Panc1 (cell line): ENCODE measurements at regions not wholly inside any gene's neighbourhood (a gene's known extent, or its start where the extent isn't known, plus 50 kb on each side); places are given as distances from the start of the nearest gene placed in this dataset.

ENCODE experiments used
- ATAC-seq: fragments of 200-7000 bp; cut with Tn5 transposase; 2 replicates; pipeline ENCODE4 v1.9.1; 2020; ENCODE audit warnings: mild to moderate bottlenecking, moderate library complexity
- BruUV-seq: library from RNA; stranded (reverse); fragments of 400-500 nt; replicated peaks from 2 replicates; lab custom pipeline; 2021; lab: Mats Ljungman, UMichigan
- CTCF ChIA-PET: fragments of 300-600 bp; sonication (Branson Sonifier 250); formaldehyde crosslinking; loops from one replicate; lab custom pipeline; 2022; ENCODE audit warnings: antibody characterized with exemption; lab: Charles Lee
- POLR2A ChIA-PET: fragments of 300-600 bp; sonication (Branson Sonifier 250); formaldehyde crosslinking; loops from one replicate; lab custom pipeline; 2022; ENCODE audit warnings: antibody characterized with exemption; lab: Charles Lee
- DNase-seq: peaks from one replicate; pipeline ENCODE4 v3.0.0-alpha.2; 2010; ENCODE audit warnings: low read depth, low spot score
- H3K27ac ChIP-seq: 2 replicates; pipeline ENCODE4 v1.5.1; 2011; ENCODE audit warnings: mild to moderate bottlenecking, low read length, inconsistent platforms
- H3K27me3 ChIP-seq: fragments of 200-500 bp; sonication (Bioruptor generic); 2 replicates; pipeline ENCODE4 v1.6.0; 2014; ENCODE audit warnings: low read length, inconsistent platforms; ENCODE audit not compliant: control insufficient read depth, insufficient read depth
- H3K36me3 ChIP-seq: fragments of 200-500 bp; sonication (Bioruptor generic); 2 replicates; pipeline ENCODE4 v1.5.1; 2014; ENCODE audit warnings: inconsistent platforms, mild to moderate bottlenecking, low read length, moderate library complexity; ENCODE audit not compliant: control insufficient read depth, insufficient read depth
- H3K4me1 ChIP-seq: 2 replicates; pipeline ENCODE4 v1.5.1; 2011; ENCODE audit warnings: inconsistent platforms, mild to moderate bottlenecking, low read length, moderate library complexity; ENCODE audit not compliant: control insufficient read depth, insufficient read depth
- H3K4me3 ChIP-seq, 2 experiments: 2 replicates each; pipeline ENCODE4 v1.5.1; 2011 to 2012; ENCODE audit warnings: low read depth in 2 of 2, low read length in 2 of 2, mild to moderate bottlenecking in 2 of 2, inconsistent platforms in 1 of 2, moderate library complexity in 1 of 2
- H3K9me3 ChIP-seq: fragments of 200-500 bp; sonication (Bioruptor generic); 2 replicates; pipeline ENCODE4 v1.5.1; 2014; ENCODE audit warnings: low read depth, mild to moderate bottlenecking, inconsistent platforms, low read length, moderate library complexity; ENCODE audit not compliant: control insufficient read depth, insufficient read depth
- POLR2AphosphoS5 ChIP-seq: IDR thresholded peaks from 2 replicates; pipeline ENCODE4 v1.6.1; 2012; ENCODE audit warnings: mild to moderate bottlenecking, low read depth, low read length, moderate library complexity
- SIN3A ChIP-seq: IDR thresholded peaks from 2 replicates; pipeline ENCODE4 v1.6.1; 2012; ENCODE audit warnings: low read depth, mild to moderate bottlenecking, low read length, moderate library complexity, borderline replicate concordance; ENCODE audit not compliant: insufficient read depth
- TCF7L2 ChIP-seq: IDR thresholded peaks from 2 replicates; pipeline ENCODE4 v1.6.1; 2011; ENCODE audit warnings: mild to moderate bottlenecking, low read depth, low read length, inconsistent platforms
- in situ Hi-C: cut with HindIII; loops from 2 replicates; pipeline ENCODE4 v1.10.0; 2016; ENCODE audit warnings: low sequenced_read_pairs, low pct_unique_long_range_greater_than_20kb
- intact Hi-C: fragments of 100-400 bp; cut with micrococcal nuclease; formaldehyde crosslinking; loops from one replicate; pipeline ENCODE4 v1.10.0; 2022; ENCODE audit not compliant: unreplicated experiment
- TF ChIP-seq, protein P1 (sequence below): fragments of 450-650 bp; IDR thresholded peaks from 2 replicates; pipeline ENCODE4 v1.5.1; 2017; ENCODE audit warnings: mild to moderate bottlenecking
- TF ChIP-seq, protein P2 (sequence below), 2 experiments: IDR thresholded peaks; 2 replicates each; pipeline ENCODE4 v1.6.1; 2011 to 2012; ENCODE audit warnings: low read depth in 2 of 2, control low read depth in 1 of 2, low read length in 1 of 2, mild to moderate bottlenecking in 1 of 2, moderate library complexity in 1 of 2; ENCODE audit not compliant: insufficient read depth in 1 of 2

DNA sequence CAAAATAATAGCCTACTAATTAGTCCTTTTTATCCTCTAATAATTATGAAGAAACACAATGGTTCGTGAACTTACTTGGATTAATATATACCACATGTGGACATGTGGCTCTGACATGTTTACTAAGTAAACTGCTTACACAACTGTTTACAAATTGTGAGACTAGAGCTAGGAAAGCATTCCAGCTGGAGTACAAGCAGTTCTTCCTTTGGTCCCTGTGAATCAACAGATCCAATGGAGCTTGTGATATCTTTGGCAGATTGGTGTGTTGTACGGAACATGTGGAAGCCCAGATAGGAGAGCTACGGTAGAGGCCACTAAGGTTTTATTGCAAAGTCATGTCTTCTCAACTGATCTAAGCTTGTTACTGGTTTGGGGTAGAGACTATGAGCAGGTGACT is 145.5 kb upstream of the SPRY2 start:
- intact Hi-C loops, result no loop called here
- BruUV-seq, result no TSS peak
- Histone ChIP-seq H3K4me3 (no peak overlapping the region), H3K4me1 (no peaks in the 10 kb centered on the region), H3K36me3 (no peaks in the 10 kb centered on the region), H3K9me3 (no peaks in the 10 kb centered on the region), H3K27me3 (no peaks in the 10 kb centered on the region), H3K27ac (no peak overlapping the region)
- no peak for DNase-seq
- CTCF ChIA-PET, result no interaction called here
- no peak for TF ChIP-seq POLR2AphosphoS5
- TF ChIP-seq TCF7L2, result no peak
- TF ChIP-seq, protein P1, sequence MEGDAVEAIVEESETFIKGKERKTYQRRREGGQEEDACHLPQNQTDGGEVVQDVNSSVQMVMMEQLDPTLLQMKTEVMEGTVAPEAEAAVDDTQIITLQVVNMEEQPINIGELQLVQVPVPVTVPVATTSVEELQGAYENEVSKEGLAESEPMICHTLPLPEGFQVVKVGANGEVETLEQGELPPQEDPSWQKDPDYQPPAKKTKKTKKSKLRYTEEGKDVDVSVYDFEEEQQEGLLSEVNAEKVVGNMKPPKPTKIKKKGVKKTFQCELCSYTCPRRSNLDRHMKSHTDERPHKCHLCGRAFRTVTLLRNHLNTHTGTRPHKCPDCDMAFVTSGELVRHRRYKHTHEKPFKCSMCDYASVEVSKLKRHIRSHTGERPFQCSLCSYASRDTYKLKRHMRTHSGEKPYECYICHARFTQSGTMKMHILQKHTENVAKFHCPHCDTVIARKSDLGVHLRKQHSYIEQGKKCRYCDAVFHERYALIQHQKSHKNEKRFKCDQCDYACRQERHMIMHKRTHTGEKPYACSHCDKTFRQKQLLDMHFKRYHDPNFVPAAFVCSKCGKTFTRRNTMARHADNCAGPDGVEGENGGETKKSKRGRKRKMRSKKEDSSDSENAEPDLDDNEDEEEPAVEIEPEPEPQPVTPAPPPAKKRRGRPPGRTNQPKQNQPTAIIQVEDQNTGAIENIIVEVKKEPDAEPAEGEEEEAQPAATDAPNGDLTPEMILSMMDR, result no peak
- TF ChIP-seq SIN3A, result no peak
- TF ChIP-seq, protein P2, sequence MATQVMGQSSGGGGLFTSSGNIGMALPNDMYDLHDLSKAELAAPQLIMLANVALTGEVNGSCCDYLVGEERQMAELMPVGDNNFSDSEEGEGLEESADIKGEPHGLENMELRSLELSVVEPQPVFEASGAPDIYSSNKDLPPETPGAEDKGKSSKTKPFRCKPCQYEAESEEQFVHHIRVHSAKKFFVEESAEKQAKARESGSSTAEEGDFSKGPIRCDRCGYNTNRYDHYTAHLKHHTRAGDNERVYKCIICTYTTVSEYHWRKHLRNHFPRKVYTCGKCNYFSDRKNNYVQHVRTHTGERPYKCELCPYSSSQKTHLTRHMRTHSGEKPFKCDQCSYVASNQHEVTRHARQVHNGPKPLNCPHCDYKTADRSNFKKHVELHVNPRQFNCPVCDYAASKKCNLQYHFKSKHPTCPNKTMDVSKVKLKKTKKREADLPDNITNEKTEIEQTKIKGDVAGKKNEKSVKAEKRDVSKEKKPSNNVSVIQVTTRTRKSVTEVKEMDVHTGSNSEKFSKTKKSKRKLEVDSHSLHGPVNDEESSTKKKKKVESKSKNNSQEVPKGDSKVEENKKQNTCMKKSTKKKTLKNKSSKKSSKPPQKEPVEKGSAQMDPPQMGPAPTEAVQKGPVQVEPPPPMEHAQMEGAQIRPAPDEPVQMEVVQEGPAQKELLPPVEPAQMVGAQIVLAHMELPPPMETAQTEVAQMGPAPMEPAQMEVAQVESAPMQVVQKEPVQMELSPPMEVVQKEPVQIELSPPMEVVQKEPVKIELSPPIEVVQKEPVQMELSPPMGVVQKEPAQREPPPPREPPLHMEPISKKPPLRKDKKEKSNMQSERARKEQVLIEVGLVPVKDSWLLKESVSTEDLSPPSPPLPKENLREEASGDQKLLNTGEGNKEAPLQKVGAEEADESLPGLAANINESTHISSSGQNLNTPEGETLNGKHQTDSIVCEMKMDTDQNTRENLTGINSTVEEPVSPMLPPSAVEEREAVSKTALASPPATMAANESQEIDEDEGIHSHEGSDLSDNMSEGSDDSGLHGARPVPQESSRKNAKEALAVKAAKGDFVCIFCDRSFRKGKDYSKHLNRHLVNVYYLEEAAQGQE (IDR thresholded peaks at IDR 0.05; ENCODE audit: insufficient read depth in 1 of 2, low read depth in 2 of 2, low read length in 1 of 2), result no peak
- no peak for ATAC-seq
- in situ Hi-C loops, result no loop called here
- POLR2A ChIA-PET, result interaction anchor here (0.5 kb wide), 1 partner anchor 47 kb away, joined by 4 read pairs; no protein-coding TSS in a partner anchor

DNA sequence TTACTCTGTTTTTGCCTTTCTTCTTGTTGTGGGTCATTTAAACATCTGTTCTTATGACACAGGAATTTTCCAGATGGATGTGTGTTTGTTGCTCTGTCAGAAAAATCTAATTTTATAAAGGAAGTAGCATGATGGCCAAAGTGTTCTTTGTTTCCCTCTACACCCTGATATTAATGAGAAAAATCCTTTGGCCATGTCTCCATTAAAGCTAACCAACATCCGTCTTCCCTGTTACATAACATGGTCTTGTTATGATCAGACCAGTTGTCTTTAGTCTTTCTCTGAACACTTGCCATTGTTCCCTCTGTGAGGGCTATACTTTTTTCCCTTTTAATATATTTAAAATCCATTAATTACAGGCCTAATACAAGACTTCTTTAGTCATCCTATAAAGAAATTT is 142.2 kb upstream of the SPRY2 start:
- Histone ChIP-seq H3K36me3 (no peaks in the 10 kb centered on the region), H3K27me3 (no peaks in the 10 kb centered on the region), H3K9me3 (no peaks in the 10 kb centered on the region), H3K4me1 (no peaks in the 10 kb centered on the region), H3K27ac (no peak overlapping the region), H3K4me3 (no peak overlapping the region)
- in situ Hi-C loops (no loop called here), intact Hi-C loops (no loop called here)
- ChIA-PET POLR2A (no interaction called here), CTCF (no interaction called here)
- BruUV-seq, result no TSS peak
- no peak for DNase-seq
- no peak for TF ChIP-seq POLR2AphosphoS5
- TF ChIP-seq, protein P2 (IDR thresholded peaks at IDR 0.05; ENCODE audit: insufficient read depth in 1 of 2, low read depth in 2 of 2, low read length in 1 of 2), result no peak
- TF ChIP-seq TCF7L2, result no peak
- TF ChIP-seq SIN3A, result no peak
- TF ChIP-seq, protein P1, result no peak
- ATAC-seq, result no peak
